ENCODE measurements at regions not wholly inside any gene's neighbourhood (a gene's known extent, or its start where the extent isn't known, plus 50 kb on each side); places are given as distances from the start of the nearest gene placed in this dataset.

DNA sequence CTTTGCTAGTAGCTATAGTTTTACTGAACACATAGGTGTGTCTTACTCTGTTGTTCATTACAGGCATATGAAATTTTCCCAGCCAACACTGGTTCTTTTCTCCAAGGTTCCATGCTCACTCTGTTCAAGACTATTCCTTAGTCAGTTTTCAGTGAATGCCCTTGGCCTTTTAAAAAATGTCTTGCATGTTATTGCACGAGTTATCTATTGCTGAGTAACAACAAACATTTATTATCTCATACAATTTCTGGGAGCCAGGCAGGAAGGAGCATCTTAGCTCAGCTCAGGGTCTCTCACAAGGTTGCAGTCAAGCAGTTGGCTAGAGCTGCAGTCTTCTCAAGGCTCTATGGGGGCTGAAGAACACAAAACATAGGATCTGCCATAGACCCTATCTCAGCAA lies 223.5 kb downstream of the BTG1 start:
- DNase-seq (ENCODE audit: low read depth in 3 of 3), result no peak

GRCh38 chr12:91921555-91921954 lies 224.1 kb downstream of the BTG1 start:
- DNase-seq (ENCODE audit: low read depth in 3 of 3), result no peak

DNA sequence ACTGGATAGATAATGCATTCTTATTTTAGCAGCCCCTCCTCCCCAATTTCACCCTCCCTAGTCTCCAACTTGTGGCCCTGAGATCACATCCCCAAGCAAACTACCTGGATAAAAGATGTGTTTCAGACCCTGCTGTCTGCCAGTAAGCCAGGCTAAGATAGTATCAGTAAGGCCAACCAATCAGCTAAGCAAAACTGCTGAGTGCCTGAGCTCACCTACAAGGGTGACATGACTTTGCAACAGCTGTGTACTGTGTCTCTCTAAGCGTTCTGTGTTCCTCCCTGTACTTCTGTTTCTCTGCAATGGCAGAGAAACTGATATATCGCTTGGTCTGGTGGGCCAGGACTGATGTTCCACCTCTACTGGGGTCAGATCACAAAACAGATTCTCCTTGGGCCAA lies 224.9 kb downstream of the BTG1 start:
- DNase-seq (ENCODE audit: low read depth in 3 of 3), result no peak

DNA sequence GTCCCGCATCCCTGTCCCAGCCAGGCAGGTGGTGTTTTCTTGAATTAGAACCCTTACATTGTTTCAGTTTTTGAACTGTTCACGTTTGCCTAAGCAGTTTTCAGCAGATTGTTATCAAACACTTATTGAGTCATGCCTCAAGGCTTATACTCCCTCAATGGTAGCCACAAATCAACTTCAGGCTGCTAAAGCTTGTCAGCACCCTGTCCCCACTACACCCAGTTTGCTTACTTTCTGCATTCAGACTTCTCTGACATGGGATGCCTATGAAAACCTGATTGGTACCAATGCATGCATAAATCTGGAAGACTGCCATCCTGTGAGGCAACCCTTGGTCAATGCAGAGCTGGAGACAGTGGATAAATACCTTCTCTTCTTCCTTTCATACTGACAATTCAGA lies 225.4 kb downstream of the BTG1 start:
- DNase-seq (ENCODE audit: low read depth in 3 of 3), result no peak

- no peak for DNase-seq (ENCODE audit: low read depth in 3 of 3)
These were observed 227.2 kb downstream of the BTG1 start for GRCh38 chr12:91918431-91918830.

GRCh38 chr12:91914701-91915100 lies 230.9 kb downstream of the BTG1 start:
- DNase-seq (ENCODE audit: low read depth in 3 of 3), result no peak

GRCh38 chr12:91913651-91914050 lies 232.0 kb downstream of the BTG1 start:
- no peak for DNase-seq (ENCODE audit: low read depth in 3 of 3)

GRCh38 chr12:91913124-91913523 lies 232.5 kb downstream of the BTG1 start:
- no peak for DNase-seq (ENCODE audit: low read depth in 3 of 3)

DNA sequence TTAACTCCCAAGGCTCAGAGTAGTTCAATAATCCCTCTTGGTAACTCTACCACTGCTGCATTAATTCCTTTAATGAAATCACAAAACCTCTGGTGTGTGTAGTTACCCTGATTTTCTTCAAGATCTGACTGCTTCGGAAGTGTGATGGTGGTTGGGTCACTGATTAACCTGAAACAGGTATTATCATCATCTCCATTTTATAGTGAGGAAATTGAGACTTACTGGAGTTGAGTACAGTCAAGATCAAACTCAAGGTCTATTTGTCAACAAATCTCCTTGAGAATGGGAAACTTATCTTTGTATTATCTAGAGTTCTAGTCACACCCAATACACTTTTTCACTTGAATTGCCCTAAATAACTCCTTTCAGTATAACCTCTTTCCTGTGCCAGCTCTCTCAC lies 233.5 kb downstream of the BTG1 start:
- DNase-seq (ENCODE audit: low read depth in 3 of 3), result no peak

GRCh38 chr12:91910871-91911388 lies 234.7 kb downstream of the BTG1 start:
- no peak for DNase-seq (ENCODE audit: low read depth in 3 of 3)

DNA sequence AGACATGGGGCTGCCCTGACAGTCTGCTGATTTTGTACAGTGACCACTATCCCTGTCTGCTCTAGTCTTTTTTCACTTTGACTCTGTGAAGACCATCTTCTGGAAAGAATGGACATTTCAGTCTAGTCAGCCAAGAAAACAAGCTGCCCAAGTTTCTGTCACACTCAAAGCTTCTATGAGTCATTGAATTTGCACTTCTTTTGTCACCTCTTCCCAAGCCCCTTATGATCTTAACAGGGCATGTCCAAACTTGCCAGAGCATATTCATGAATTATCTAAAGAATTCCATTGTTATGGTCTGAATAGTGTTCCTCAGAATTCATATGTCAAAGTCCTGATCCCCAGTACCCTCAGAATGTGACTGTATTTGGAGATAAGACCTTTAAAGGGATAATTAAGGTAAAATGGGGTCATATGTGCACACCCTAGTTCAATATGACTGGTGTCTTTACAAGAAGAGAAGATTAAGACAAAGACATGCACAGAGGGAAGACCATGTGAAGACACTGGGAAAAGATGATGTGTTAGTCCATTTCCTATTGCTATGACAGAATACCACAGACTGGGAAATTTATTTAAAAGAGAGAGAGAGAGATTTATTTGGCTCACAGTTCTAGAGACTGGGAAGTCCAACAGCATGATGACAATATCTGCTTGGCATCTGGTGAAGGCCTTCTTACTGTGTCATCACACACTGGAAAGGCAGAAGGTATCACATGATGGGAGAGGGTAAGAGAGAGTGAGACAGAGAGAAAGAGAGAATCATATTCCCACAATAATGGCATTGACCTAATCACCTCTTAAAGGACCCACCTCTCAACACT lies 242.6 kb downstream of the BTG1 start:
- no peak for DNase-seq (ENCODE audit: low read depth in 3 of 3)

GRCh38 chr12:91901381-91902074 lies 244.1 kb downstream of the BTG1 start:
- DNase-seq (ENCODE audit: low read depth in 3 of 3), result no peak

GRCh38 chr12:91900971-91901370 lies 244.7 kb downstream of the BTG1 start:
- no peak for DNase-seq (ENCODE audit: low read depth in 3 of 3)

GRCh38 chr12:91899056-91899455 lies 246.6 kb downstream of the BTG1 start:
- no peak for DNase-seq (ENCODE audit: low read depth in 3 of 3)

- no peak for DNase-seq (ENCODE audit: low read depth in 3 of 3)
These were observed 248.6 kb downstream of the BTG1 start for GRCh38 chr12:91897025-91897515.

GRCh38 chr12:91896286-91897024 lies 249.2 kb downstream of the BTG1 start:
- no peak for DNase-seq (ENCODE audit: low read depth in 3 of 3)

DNA sequence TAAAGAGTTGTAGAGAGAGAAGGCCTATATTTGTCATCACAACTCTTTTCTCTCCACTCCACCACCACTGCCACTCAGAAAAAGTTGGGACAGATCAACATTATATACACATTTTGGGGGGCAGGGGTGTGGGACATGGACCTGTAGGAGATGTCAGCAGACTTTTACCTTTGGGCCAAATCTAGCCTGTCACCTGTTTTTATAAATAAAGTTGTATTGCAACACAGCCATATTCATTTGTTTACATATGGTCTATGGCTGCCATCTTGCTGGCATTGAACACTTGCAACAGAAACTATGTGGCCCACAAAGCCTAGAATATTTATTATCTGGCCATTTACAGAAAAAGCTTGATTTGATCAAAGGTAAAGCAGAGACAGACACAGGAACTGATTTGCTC lies 250.7 kb downstream of the BTG1 start:
- DNase-seq (ENCODE audit: low read depth in 3 of 3), result no peak

DNA sequence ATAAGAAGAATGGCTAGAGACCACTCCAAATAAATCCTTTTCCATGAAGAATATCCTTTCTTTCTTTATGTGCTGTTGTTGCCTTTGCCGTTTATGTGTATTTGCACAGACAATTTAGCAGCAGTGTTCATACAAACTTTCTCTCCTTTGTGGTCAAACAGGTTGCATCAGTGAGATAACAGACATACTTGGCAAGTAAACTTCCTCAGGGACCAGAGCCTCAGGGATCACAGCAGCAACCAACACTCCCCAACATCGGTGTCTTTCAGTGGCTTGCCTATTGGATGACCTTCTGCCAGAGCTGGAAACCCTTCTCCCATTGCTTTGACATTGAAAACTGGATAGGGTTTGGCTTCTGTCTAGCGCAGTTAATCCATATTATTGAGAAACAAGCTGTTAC lies 252.2 kb downstream of the BTG1 start:
- DNase-seq (ENCODE audit: low read depth in 3 of 3), result no peak

DNA sequence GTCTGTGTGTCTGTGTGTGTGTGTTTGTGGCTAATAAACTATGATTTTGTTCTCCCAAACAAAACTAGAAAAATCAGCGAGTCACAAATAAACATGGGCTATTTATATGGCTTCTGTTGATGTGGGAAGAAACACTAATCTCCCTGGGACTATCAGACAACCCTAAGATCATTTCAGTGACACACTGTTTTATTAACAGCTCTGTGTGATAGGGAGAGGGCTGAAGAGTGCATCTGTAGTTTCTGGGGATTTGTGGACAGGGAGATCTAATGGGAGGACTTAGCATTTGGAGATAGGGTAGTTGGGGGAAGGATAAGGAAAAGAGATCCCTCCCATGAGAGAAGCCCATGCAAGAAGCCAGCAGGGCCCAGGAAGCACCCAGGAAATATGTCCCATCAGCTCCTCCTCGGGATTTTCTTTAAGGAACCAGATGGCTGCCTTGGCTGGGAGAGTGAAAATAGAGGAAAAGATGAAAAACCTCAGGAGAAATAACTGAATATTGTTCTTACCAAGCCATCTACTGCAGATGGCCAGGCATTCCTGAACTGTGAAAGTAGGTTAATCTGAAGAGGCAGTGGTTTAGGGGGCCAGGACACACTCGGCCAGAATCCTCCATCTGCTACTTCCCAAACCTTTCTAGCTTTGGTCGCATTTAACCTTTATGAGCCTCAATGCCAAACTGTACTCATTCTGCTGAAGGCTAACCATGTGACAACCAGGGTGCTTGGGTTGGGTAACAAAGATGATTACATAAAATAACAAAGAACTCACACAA lies 253.4 kb downstream of the BTG1 start:
- DNase-seq (ENCODE audit: low read depth in 3 of 3), result no peak

DNA sequence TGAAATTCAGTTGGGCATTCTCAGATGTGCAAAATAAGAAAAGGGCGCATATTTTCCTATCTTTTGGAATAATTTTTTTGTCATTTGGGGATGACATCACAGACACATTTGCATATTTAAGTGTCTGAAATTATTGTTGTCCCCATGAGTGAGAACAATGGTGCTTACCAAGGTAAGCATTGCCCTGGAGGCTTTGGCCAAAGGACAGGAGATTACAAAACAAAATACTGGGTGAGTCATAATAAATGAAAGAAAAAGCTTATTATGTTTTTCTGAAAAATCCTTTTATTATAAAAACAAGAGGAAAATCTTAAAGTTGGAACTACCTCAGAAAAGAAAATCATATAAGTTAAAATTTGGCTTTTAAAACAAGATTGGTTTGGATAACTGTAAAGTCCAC lies 254.9 kb downstream of the BTG1 start:
- no peak for DNase-seq (ENCODE audit: low read depth in 3 of 3)

- DNase-seq (ENCODE audit: low read depth in 3 of 3), result no peak
These were observed 255.7 kb downstream of the BTG1 start for GRCh38 chr12:91889910-91890309.

GRCh38 chr12:91889059-91889458 lies 256.6 kb downstream of the BTG1 start:
- DNase-seq (ENCODE audit: low read depth in 3 of 3), result no peak
